ENCODE measurements at regions not wholly inside any gene's neighbourhood (a gene's known extent, or its start where the extent isn't known, plus 50 kb on each side); places are given as distances from the start of the nearest gene placed in this dataset.

- CTCF ChIA-PET, result no interaction called here
- Mint-ChIP-seq H3K27me3 (no peaks in the 10 kb centered on the region), H3K9me3 (peaks cover 2% of the 10 kb centered on the region), H3K4me3 (no peak overlapping the region), H3K27ac (no peak overlapping the region), H3K4me1 (no peaks in the 10 kb centered on the region), H3K36me3 (no peaks in the 10 kb centered on the region)
- DNase-seq, result no peak
Observed at GRCh38 chr9:86751956-86752355, 195.3 kb downstream of the GAS1 start.

- Mint-ChIP-seq H3K27ac (no peak overlapping the region), H3K9me3 (peaks cover 2% of the 10 kb centered on the region), H3K4me3 (no peak overlapping the region), H3K27me3 (no peaks in the 10 kb centered on the region), H3K36me3 (no peaks in the 10 kb centered on the region), H3K4me1 (no peaks in the 10 kb centered on the region)
- CTCF ChIA-PET, result interaction anchor here (1.1 kb wide), 1 partner anchor 109 kb away, joined by 3 read pairs; no protein-coding TSS in a partner anchor
- DNase-seq, result no peak
Observed at GRCh38 chr9:86751207-86751606, 196.1 kb downstream of the GAS1 start.

DNA sequence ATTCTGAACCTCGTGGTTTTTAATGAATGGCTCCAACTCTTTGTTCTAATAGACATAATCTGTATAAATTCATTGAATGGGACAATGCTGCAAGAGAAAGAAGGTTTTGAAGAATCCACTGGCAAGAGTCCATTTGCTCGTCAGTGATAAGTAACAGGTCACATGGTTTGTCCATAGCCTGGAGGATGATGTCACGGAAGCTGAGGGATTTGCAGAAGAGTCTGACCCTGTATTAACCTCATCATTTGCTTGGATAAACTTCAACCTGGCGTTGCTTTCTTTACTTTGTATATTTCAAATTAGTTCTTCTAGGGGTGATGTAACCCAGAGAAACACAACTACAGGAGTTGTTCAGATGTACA is 197.4 kb downstream of the GAS1 start:
- Mint-ChIP-seq H3K27ac (no peak overlapping the region), H3K36me3 (no peaks in the 10 kb centered on the region), H3K9me3 (peaks cover 2% of the 10 kb centered on the region), H3K4me1 (no peaks in the 10 kb centered on the region), H3K27me3 (no peaks in the 10 kb centered on the region), H3K4me3 (no peak overlapping the region)
- CTCF ChIA-PET, result no interaction called here
- no peak for DNase-seq

DNA sequence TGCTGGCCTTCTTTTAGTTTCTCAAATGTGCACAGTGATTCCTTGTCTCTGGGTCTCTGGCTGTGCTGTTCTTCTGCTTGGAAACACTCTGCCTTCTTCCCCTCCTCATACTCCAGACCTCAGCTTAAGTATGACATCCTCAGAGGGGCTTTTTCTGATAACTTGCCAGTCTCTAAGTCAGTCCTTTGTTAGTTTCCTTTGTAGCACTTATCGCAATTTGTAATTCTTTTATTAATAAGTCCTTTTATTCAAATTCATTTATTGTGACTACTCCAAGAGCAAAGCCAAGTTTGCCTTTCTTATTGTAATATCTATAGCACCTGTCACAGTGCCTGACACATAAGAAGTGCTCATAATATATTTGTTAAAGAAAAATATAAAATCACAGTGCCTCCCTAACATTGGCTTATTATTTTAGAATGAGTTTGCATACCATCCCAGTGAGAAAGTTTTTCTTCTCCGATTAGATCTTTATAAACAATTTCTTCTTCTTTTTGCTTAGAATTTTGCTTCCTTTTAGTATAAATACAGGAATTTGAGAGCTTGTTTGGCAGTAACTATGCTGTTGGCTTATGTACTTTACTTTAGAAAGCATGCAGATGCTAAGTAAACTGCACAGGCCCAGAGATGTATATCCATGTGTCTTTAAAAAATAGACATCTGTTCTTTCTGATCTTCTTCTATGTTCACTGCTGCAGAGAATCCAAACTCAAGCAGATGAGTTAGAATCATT is 198.0 kb downstream of the GAS1 start:
- CTCF ChIA-PET, result no interaction called here
- Mint-ChIP-seq H3K4me3 (no peak overlapping the region), H3K36me3 (no peaks in the 10 kb centered on the region), H3K4me1 (no peaks in the 10 kb centered on the region), H3K27ac (no peak overlapping the region), H3K27me3 (no peaks in the 10 kb centered on the region), H3K9me3 (peaks cover 2% of the 10 kb centered on the region)
- DNase-seq, result no peak

- Mint-ChIP-seq H3K27me3 (no peaks in the 10 kb centered on the region), H3K9me3 (no peaks in the 10 kb centered on the region), H3K4me3 (no peak overlapping the region), H3K36me3 (no peaks in the 10 kb centered on the region), H3K27ac (no peak overlapping the region), H3K4me1 (no peaks in the 10 kb centered on the region)
- DNase-seq, result no peak
- CTCF ChIA-PET, result interaction anchor here (0.6 kb wide), 1 partner anchor 70 kb away, joined by 3 read pairs; no protein-coding TSS in a partner anchor
Observed at GRCh38 chr9:86747711-86748110, 199.6 kb downstream of the GAS1 start.

GRCh38 chr9:86741311-86742208 is 205.7 kb downstream of the GAS1 start:
- H3K27ac Mint-ChIP-seq, result no peak overlapping the region
- H3K4me3 Mint-ChIP-seq, result no peak overlapping the region
- DNase-seq, result no peak
- H3K36me3 Mint-ChIP-seq, result no peaks in the 10 kb centered on the region
- H3K27me3 Mint-ChIP-seq, result peaks cover 5% of the 10 kb centered on the region
- CTCF ChIA-PET, result no interaction called here
- no peaks in the 10 kb centered on the region for H3K9me3 Mint-ChIP-seq
- H3K4me1 Mint-ChIP-seq, result no peaks in the 10 kb centered on the region

DNA sequence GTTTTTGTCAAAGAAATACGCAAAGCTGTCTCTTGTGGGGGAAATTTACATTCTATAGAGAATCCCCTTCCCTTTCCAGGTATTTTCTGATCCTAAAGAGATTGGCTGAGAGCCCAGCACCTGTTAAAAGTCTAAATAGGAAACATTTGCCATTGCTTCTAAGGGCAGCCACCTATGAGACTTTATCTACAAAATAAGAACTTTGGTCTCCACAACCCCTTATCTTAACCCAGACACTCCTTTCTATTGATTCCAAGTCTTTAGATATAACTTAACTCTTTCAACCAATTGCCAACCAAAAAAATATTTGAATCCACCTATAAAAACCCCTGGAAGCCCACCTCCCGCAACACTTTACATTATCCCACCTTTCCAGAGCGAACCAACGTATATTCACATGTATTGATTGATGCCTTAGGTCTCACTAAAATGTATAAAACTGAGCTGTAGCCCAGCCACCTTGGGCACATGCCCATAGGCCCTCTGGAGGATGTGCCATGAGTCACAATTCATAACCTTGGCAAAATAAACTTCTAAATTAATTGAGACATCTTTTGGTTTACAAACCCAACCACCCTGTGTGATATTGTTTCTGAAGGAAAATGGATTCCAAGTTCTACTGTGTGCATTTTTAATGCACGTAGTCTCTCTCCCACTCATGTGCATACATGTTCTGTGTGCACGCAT is 211.4 kb downstream of the GAS1 start:
- CTCF ChIA-PET, result no interaction called here
- DNase-seq, result no peak
- Mint-ChIP-seq H3K9me3 (no peaks in the 10 kb centered on the region), H3K27me3 (peaks cover 5% of the 10 kb centered on the region), H3K4me1 (no peaks in the 10 kb centered on the region), H3K4me3 (no peak overlapping the region), H3K36me3 (no peaks in the 10 kb centered on the region), H3K27ac (no peak overlapping the region)

- Mint-ChIP-seq H3K9me3 (no peaks in the 10 kb centered on the region), H3K4me1 (no peaks in the 10 kb centered on the region), H3K36me3 (no peaks in the 10 kb centered on the region), H3K27me3 (peaks cover 5% of the 10 kb centered on the region), H3K4me3 (no peak overlapping the region), H3K27ac (no peak overlapping the region)
- DNase-seq, result no peak
- CTCF ChIA-PET, result no interaction called here
Observed at GRCh38 chr9:86734771-86735170, 212.5 kb downstream of the GAS1 start.

DNA sequence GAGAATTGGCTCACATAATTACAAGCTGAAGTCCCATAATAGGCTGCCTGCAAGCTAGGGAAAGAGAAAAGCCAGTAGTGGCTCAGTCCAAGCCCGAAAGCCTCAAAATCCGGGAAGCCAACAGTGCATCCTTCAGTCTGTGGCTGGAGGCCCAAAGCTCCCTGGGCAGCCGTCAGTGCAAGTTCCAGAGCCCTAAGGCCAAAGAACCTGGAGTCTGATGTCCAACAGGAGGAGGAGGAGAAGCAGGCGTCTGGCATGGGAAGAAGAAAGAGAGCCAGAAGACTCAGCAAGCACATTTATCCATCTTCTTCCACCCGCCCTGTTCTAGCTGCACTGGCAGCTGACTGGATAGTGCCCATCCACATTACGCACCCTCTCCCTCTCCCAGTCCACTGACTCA is 213.4 kb downstream of the GAS1 start:
- H3K36me3 Mint-ChIP-seq, result no peaks in the 10 kb centered on the region
- CTCF ChIA-PET, result no interaction called here
- no peak overlapping the region for H3K27ac Mint-ChIP-seq
- peaks cover 5% of the 10 kb centered on the region for H3K27me3 Mint-ChIP-seq
- no peaks in the 10 kb centered on the region for H3K9me3 Mint-ChIP-seq
- H3K4me3 Mint-ChIP-seq, result no peak overlapping the region
- H3K4me1 Mint-ChIP-seq, result no peaks in the 10 kb centered on the region
- DNase-seq, result no peak

- Mint-ChIP-seq H3K27ac (no peak overlapping the region), H3K9me3 (no peaks in the 10 kb centered on the region), H3K4me1 (no peaks in the 10 kb centered on the region), H3K36me3 (no peaks in the 10 kb centered on the region), H3K27me3 (no peaks in the 10 kb centered on the region), H3K4me3 (no peak overlapping the region)
- CTCF ChIA-PET, result no interaction called here
- no peak for DNase-seq
Observed at GRCh38 chr9:86732514-86733171, 214.7 kb downstream of the GAS1 start.

- Mint-ChIP-seq H3K36me3 (no peaks in the 10 kb centered on the region), H3K4me1 (no peaks in the 10 kb centered on the region), H3K27ac (no peak overlapping the region), H3K27me3 (no peaks in the 10 kb centered on the region), H3K9me3 (no peaks in the 10 kb centered on the region), H3K4me3 (no peak overlapping the region)
- CTCF ChIA-PET, result no interaction called here
- no peak for DNase-seq
Observed at GRCh38 chr9:86731511-86732063, 215.7 kb downstream of the GAS1 start.

DNA sequence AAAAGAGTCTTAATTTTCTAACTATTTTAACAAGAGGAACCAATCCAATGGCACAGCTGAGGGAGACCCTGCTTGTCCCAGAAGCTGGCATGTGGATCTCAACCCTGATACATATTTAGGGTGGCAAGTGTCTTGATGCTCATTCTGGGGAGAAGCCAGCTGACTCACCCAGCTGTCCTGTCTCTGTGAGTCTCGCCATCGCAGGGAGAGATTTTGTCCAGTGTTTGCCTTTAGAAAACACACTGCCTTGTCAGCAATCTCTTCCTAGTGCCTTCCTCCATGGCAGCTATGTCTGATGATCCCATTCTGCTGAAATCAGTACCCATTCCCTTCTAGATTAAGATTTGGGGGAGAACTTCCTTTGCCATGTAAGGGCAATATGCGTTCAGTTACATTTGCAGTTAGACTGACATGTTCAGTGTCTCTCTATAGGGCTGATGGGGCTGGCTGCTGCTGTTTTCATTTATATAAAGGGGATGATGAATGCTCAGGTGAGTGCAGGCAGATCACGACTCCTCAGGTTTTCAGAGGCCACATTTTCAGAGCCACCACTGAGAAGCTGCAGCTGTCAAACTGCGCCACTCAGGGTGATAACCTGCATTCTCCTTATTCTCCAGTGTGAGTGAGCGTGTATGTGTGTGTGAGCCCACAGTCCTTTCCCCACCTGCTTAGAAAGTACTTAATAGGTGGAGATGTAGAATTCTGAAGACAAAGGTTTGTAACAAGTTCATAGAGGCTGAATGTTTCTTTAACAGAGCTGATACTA is 217.0 kb downstream of the GAS1 start:
- H3K9me3 Mint-ChIP-seq, result no peaks in the 10 kb centered on the region
- no peak for DNase-seq
- H3K4me1 Mint-ChIP-seq, result no peaks in the 10 kb centered on the region
- H3K36me3 Mint-ChIP-seq, result no peaks in the 10 kb centered on the region
- H3K27me3 Mint-ChIP-seq, result no peaks in the 10 kb centered on the region
- CTCF ChIA-PET, result no interaction called here
- no peak overlapping the region for H3K4me3 Mint-ChIP-seq
- no peak overlapping the region for H3K27ac Mint-ChIP-seq

GRCh38 chr9:86724529-86724928 is 222.8 kb downstream of the GAS1 start:
- Mint-ChIP-seq H3K9me3 (no peaks in the 10 kb centered on the region), H3K36me3 (no peaks in the 10 kb centered on the region), H3K4me3 (no peak overlapping the region), H3K27me3 (no peaks in the 10 kb centered on the region), H3K27ac (no peak overlapping the region), H3K4me1 (no peaks in the 10 kb centered on the region)
- CTCF ChIA-PET, result no interaction called here
- no peak for DNase-seq

All from activated naive CD4-positive, alpha-beta T cell treated with anti-CD3 and anti-CD28 coated beads, Interleukin-2, amount 10 ng/mL, durations not matched to agents 7 days and 5 days (primary cell).